GM23338 (cell line): ENCODE measurements at regions not wholly inside any gene's neighbourhood (a gene's known extent, or its start where the extent isn't known, plus 50 kb on each side); places are given as distances from the start of the nearest gene placed in this dataset.

Experiments
- ATAC-seq: fragments of 200-7000 bp; cut with Tn5 transposase; 3 replicates; pipeline ENCODE4 v1.9.1; 2020
- DNase-seq: peaks from one replicate; pipeline ENCODE4 v3.0.0-alpha.2; 2015; ENCODE audit warnings: low spot score
- H2AFZ ChIP-seq: fragments of 200-600 bp; sonication (generic); 2 replicates; pipeline ENCODE4 v1.8.0; 2016; ENCODE audit warnings: antibody characterized with exemption, mild to moderate bottlenecking, moderate library complexity
- H3F3A ChIP-seq: fragments of 200-600 bp; sonication (generic); replicated peaks from 2 replicates; pipeline ENCODE4 v1.8.0; 2017; ENCODE audit warnings: antibody characterized with exemption, mixed run types, low read depth
- H3K27ac ChIP-seq: fragments of 200-600 bp; sonication (generic); 2 replicates; pipeline ENCODE4 v1.6.1; 2016; ENCODE audit warnings: low read depth
- H3K27me3 ChIP-seq: fragments of 200-600 bp; sonication (generic); 2 replicates; pipeline ENCODE4 v1.8.0; 2016; ENCODE audit warnings: mild to moderate bottlenecking, mixed run types, moderate library complexity; ENCODE audit not compliant: insufficient read depth
- H3K36me3 ChIP-seq: fragments of 200-600 bp; sonication (generic); 2 replicates; pipeline ENCODE4 v1.8.0; 2016; ENCODE audit warnings: mild to moderate bottlenecking; ENCODE audit not compliant: insufficient read depth
- H3K4me1 ChIP-seq: fragments of 200-600 bp; sonication (generic); 2 replicates; pipeline ENCODE4 v1.8.0; 2016; ENCODE audit warnings: mild to moderate bottlenecking, moderate library complexity; ENCODE audit not compliant: insufficient read depth
- H3K4me2 ChIP-seq: fragments of 200-600 bp; sonication (generic); 2 replicates; pipeline ENCODE4 v1.7.1; 2017; ENCODE audit warnings: mixed run types
- H3K4me3 ChIP-seq: fragments of 200-600 bp; sonication (generic); 2 replicates; pipeline ENCODE4 v1.6.1; 2016; ENCODE audit warnings: mixed run types
- H3K79me2 ChIP-seq: fragments of 200-600 bp; sonication (generic); replicated peaks from 2 replicates; pipeline ENCODE4 v1.8.0; 2017; ENCODE audit warnings: mild to moderate bottlenecking; ENCODE audit not compliant: insufficient read depth
- H3K9me2 ChIP-seq: fragments of 200-600 bp; sonication (generic); 2 replicates; pipeline ENCODE4 v1.8.0; 2017; ENCODE audit not compliant: insufficient read depth
- H4K20me1 ChIP-seq: fragments of 200-600 bp; sonication (generic); replicated peaks from 2 replicates; pipeline ENCODE4 v1.8.0; 2017; ENCODE audit warnings: mild to moderate bottlenecking; ENCODE audit not compliant: insufficient read depth
- H3K27ac Mint-ChIP-seq: 2 replicates; pipeline ENCODE4 v1.8.0; 2020; ENCODE audit warnings: inconsistent platforms, mild to moderate bottlenecking, moderate library complexity, mixed read lengths
- H3K27me3 Mint-ChIP-seq: 3 replicates; pipeline ENCODE4 v1.8.0; 2022; ENCODE audit warnings: low read depth, mild to moderate bottlenecking, moderate library complexity, mixed read lengths, inconsistent platforms; ENCODE audit not compliant: insufficient read depth, poor library complexity
- H3K36me3 Mint-ChIP-seq: 3 replicates; pipeline ENCODE4 v1.8.0; 2021; ENCODE audit warnings: low read depth, mild to moderate bottlenecking, inconsistent platforms, moderate library complexity, mixed read lengths
- H3K4me1 Mint-ChIP-seq: 3 replicates; pipeline ENCODE4 v1.8.0; 2020; ENCODE audit warnings: mild to moderate bottlenecking, inconsistent platforms, mixed read lengths
- H3K4me3 Mint-ChIP-seq: 3 replicates; pipeline ENCODE4 v1.8.0; 2021; ENCODE audit warnings: moderate library complexity, mild to moderate bottlenecking, inconsistent platforms, mixed read lengths
- H3K9me3 Mint-ChIP-seq: 3 replicates; pipeline ENCODE4 v1.8.0; 2020; ENCODE audit warnings: moderate library complexity, mild to moderate bottlenecking, inconsistent platforms, mixed read lengths
- EZH2phosphoT487 ChIP-seq: fragments of 200-600 bp; sonication (generic); IDR thresholded peaks from one replicate; pipeline ENCODE4 v1.8.1; 2018; ENCODE audit warnings: antibody characterized with exemption; ENCODE audit not compliant: unreplicated experiment
- NANOG ChIP-seq: IDR thresholded peaks from 2 replicates; pipeline ENCODE4 v1.6.1; 2016; ENCODE audit warnings: antibody characterized with exemption, borderline replicate concordance
- POLR2AphosphoS5 ChIP-seq: IDR thresholded peaks from 2 replicates; pipeline ENCODE4 v1.6.1; 2016; ENCODE audit warnings: antibody characterized with exemption, low read depth
- STAT1 ChIP-seq: IDR thresholded peaks from one replicate; pipeline ENCODE4 v1.6.1; 2016; ENCODE audit warnings: antibody characterized with exemption; ENCODE audit not compliant: unreplicated experiment
- TF ChIP-seq, protein P1 (sequence below): IDR thresholded peaks from 2 replicates; pipeline ENCODE4 v1.6.1; 2016; ENCODE audit warnings: antibody characterized with exemption
- TF ChIP-seq, protein P2 (sequence below): IDR thresholded peaks from one replicate; pipeline ENCODE4 v1.6.1; 2018; ENCODE audit warnings: antibody characterized with exemption; ENCODE audit not compliant: unreplicated experiment

DNA sequence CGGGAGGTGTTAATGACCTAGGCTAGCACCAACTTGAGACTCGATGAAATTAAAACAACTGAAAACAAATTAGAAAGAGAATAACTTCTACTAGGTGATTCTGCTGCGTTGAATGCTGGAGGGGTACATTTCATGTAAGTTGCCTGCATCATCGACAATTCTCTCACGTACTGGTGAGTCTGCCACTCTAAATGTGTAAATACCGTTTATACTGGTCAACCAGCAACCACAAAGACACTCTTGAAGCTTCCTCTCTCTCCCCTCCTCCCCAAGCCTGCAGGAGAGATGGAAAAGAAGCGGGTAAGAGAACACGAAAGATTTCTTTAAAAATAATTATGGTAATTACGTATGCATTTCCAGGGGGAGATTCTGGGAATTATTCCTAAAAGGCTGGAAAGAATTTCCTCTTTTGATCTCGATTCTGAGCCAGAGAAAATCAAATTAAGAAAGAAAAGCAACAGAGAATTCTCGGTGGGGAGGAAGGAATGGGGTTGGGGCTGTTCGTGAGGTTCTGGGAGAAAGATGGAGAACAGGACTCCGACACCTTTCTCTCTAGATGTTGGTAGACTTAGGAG lies 68.6 kb upstream of the MRTFB start:
- H3K4me2 ChIP-seq, result peak overlapping the region; percentile 68
- no peaks in the 10 kb centered on the region for H3K36me3 Mint-ChIP-seq
- H3K27me3 ChIP-seq, result no peaks in the 10 kb centered on the region
- peak overlapping the region; percentile 93 for H2AFZ ChIP-seq
- peak overlapping the region; percentile 62 for H3K4me3 Mint-ChIP-seq
- TF ChIP-seq NANOG (no peak), STAT1 (no peak), EZH2phosphoT487 (no peak)
- no peak overlapping the region for H3K27ac Mint-ChIP-seq
- peak overlapping the region; percentile 42; the same call in 1 of the 2 replicates for H3K4me3 ChIP-seq
- no peak for ATAC-seq
- H3K4me1 ChIP-seq, result peaks cover 11% of the 10 kb centered on the region
- H3K27ac ChIP-seq, result no peak overlapping the region
- H3K27me3 Mint-ChIP-seq, result peaks cover 12% of the 10 kb centered on the region
- no peaks in the 10 kb centered on the region for H3K9me3 Mint-ChIP-seq
- H3K36me3 ChIP-seq, result no peaks in the 10 kb centered on the region
- H3K79me2 ChIP-seq, result no peaks in the 10 kb centered on the region
- H4K20me1 ChIP-seq, result no peaks in the 10 kb centered on the region
- no peaks in the 10 kb centered on the region for H3F3A ChIP-seq
- no peaks in the 10 kb centered on the region for H3K9me2 ChIP-seq
- no peak for DNase-seq
- H3K4me1 Mint-ChIP-seq, result peaks cover 22% of the 10 kb centered on the region

DNA sequence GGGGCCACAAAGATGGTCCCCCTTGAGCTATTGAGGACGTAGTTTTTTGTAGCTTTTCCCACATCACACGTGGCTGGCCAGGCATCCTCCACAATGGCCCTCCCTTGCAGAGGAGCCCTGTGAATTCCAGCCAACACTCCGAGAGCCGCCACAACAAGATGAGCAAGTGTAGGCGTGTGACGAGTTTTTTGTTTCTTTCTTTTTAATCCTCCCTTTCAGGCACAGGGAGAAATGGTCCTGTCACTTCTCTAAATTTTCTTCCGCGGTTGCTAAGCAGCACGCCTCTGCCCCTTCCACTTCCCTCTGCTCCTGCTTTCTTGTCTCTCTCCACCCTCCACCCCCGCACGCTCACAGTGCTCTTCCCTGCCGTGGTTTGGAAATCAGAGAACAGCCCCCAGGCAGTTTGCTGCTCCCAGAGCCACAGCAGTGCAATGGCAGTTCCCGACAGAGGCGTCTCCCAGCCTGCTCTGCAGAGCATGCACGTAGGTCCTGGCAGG lies 68.0 kb upstream of the MRTFB start:
- H3K9me2 ChIP-seq, result no peaks in the 10 kb centered on the region
- H3K79me2 ChIP-seq, result no peaks in the 10 kb centered on the region
- Mint-ChIP-seq H3K4me1 (peaks cover 22% of the 10 kb centered on the region), H3K36me3 (no peaks in the 10 kb centered on the region), H3K9me3 (no peaks in the 10 kb centered on the region), H3K27me3 (peaks cover 12% of the 10 kb centered on the region), H3K4me3 (peak overlapping the region; percentile 62), H3K27ac (no peak overlapping the region)
- no peaks in the 10 kb centered on the region for H3K36me3 ChIP-seq
- H3K4me2 ChIP-seq, result peak overlapping the region; percentile 68
- TF ChIP-seq POLR2AphosphoS5 (0 out of 2 replicates have a peak, but pooled peaks have one; percentile 32), EZH2phosphoT487 (no peak)
- TF ChIP-seq, protein P1, sequence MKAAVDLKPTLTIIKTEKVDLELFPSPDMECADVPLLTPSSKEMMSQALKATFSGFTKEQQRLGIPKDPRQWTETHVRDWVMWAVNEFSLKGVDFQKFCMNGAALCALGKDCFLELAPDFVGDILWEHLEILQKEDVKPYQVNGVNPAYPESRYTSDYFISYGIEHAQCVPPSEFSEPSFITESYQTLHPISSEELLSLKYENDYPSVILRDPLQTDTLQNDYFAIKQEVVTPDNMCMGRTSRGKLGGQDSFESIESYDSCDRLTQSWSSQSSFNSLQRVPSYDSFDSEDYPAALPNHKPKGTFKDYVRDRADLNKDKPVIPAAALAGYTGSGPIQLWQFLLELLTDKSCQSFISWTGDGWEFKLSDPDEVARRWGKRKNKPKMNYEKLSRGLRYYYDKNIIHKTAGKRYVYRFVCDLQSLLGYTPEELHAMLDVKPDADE, result no peak
- TF ChIP-seq, protein P2, sequence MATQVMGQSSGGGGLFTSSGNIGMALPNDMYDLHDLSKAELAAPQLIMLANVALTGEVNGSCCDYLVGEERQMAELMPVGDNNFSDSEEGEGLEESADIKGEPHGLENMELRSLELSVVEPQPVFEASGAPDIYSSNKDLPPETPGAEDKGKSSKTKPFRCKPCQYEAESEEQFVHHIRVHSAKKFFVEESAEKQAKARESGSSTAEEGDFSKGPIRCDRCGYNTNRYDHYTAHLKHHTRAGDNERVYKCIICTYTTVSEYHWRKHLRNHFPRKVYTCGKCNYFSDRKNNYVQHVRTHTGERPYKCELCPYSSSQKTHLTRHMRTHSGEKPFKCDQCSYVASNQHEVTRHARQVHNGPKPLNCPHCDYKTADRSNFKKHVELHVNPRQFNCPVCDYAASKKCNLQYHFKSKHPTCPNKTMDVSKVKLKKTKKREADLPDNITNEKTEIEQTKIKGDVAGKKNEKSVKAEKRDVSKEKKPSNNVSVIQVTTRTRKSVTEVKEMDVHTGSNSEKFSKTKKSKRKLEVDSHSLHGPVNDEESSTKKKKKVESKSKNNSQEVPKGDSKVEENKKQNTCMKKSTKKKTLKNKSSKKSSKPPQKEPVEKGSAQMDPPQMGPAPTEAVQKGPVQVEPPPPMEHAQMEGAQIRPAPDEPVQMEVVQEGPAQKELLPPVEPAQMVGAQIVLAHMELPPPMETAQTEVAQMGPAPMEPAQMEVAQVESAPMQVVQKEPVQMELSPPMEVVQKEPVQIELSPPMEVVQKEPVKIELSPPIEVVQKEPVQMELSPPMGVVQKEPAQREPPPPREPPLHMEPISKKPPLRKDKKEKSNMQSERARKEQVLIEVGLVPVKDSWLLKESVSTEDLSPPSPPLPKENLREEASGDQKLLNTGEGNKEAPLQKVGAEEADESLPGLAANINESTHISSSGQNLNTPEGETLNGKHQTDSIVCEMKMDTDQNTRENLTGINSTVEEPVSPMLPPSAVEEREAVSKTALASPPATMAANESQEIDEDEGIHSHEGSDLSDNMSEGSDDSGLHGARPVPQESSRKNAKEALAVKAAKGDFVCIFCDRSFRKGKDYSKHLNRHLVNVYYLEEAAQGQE, result no peak
- no peak overlapping the region for H3K27ac ChIP-seq
- DNase-seq (peak; percentile 83), ATAC-seq (peak; percentile 98)
- H3F3A ChIP-seq, result no peaks in the 10 kb centered on the region
- peak overlapping the region; percentile 42 for H3K4me3 ChIP-seq
- H3K27me3 ChIP-seq, result no peaks in the 10 kb centered on the region
- H2AFZ ChIP-seq, result peak overlapping the region; percentile 93
- H4K20me1 ChIP-seq, result no peaks in the 10 kb centered on the region
- peaks cover 11% of the 10 kb centered on the region for H3K4me1 ChIP-seq
